ENCODE measurements at regions not wholly inside any gene's neighbourhood (a gene's known extent, or its start where the extent isn't known, plus 50 kb on each side); places are given as distances from the start of the nearest gene placed in this dataset.

GRCh38 chr9:19587678-19588077 lies 178.9 kb downstream of the ACER2 start:
- H3K4me3 ChIP-seq (ENCODE audit: low read depth, low read length): no peak overlapping the region
- DNase-seq (ENCODE audit: low read depth): no peak
- no peak for TF ChIP-seq CTCF (IDR thresholded peaks at IDR 0.05; ENCODE audit: insufficient read depth, low read depth, low read length, missing control alignments)

GRCh38 chr9:19583890-19584289 lies 175.1 kb downstream of the ACER2 start:
- DNase-seq (ENCODE audit: low read depth): no peak
- H3K4me3 ChIP-seq (ENCODE audit: low read depth, low read length): no peak overlapping the region
- no peak for TF ChIP-seq CTCF (IDR thresholded peaks at IDR 0.05; ENCODE audit: insufficient read depth, low read depth, low read length, missing control alignments)

GRCh38 chr9:19577411-19577810 lies 168.6 kb downstream of the ACER2 start:
- DNase-seq (ENCODE audit: low read depth): no peak
- TF ChIP-seq CTCF (IDR thresholded peaks at IDR 0.05; ENCODE audit: insufficient read depth, low read depth, low read length, missing control alignments): no peak
- no peak overlapping the region for H3K4me3 ChIP-seq (ENCODE audit: low read depth, low read length)

- no peak for DNase-seq (ENCODE audit: low read depth)
- no peak for TF ChIP-seq CTCF (IDR thresholded peaks at IDR 0.05; ENCODE audit: insufficient read depth, low read depth, low read length, missing control alignments)
- H3K4me3 ChIP-seq (ENCODE audit: low read depth, low read length): no peak overlapping the region
Observed at GRCh38 chr9:19568946-19569345, 160.1 kb downstream of the ACER2 start.

GRCh38 chr9:19564396-19565061 lies 155.7 kb downstream of the ACER2 start:
- H3K4me3 ChIP-seq (ENCODE audit: low read depth, low read length): no peak overlapping the region

GRCh38 chr9:19555214-19555613 lies 146.4 kb downstream of the ACER2 start:
- no peak overlapping the region for H3K4me3 ChIP-seq (ENCODE audit: low read depth, low read length)
- DNase-seq (ENCODE audit: low read depth): no peak
- no peak for TF ChIP-seq CTCF (IDR thresholded peaks at IDR 0.05; ENCODE audit: insufficient read depth, low read depth, low read length, missing control alignments)

More at GRCh38 chr9:19564396-19565061, 155.7 kb downstream of the ACER2 start:
- no peak for TF ChIP-seq CTCF (IDR thresholded peaks at IDR 0.05; ENCODE audit: insufficient read depth, low read depth, low read length, missing control alignments)
- DNase-seq (ENCODE audit: low read depth): no peak

- no peak for DNase-seq (ENCODE audit: low read depth)
- no peak overlapping the region for H3K4me3 ChIP-seq (ENCODE audit: low read depth, low read length)
- no peak for TF ChIP-seq CTCF (IDR thresholded peaks at IDR 0.05; ENCODE audit: insufficient read depth, low read depth, low read length, missing control alignments)
Observed at GRCh38 chr9:19554529-19554928, 145.7 kb downstream of the ACER2 start.

All from GM12865 (cell line).